ENCODE measurements at regions not wholly inside any gene's neighbourhood (a gene's known extent, or its start where the extent isn't known, plus 50 kb on each side); places are given as distances from the start of the nearest gene placed in this dataset.

DNA sequence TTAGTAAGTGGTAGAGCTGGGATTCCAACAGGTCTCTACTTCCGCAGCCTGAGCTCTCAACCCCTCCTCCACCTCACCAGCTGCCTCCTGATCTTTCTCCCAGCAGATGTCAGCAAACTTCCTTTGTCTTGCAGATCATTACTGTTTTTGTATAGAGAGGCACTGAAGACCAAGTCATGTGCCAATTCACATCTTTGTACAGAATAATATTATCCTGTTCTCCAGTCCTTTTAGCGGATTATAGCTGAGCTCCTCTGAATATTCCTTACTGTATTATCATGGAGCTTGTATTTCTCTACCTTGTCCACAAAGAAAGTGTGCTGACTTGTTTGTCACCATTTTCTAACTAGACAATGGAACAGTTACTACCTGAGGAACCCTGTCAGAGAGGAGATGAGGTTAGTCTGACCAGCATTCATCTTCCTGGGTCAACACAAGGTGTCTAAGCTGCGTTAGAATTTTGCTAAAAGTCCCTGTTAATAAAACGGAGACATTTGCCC, 142.3 kb upstream of the ARHGAP5 start:
- TF ChIP-seq, protein P1, sequence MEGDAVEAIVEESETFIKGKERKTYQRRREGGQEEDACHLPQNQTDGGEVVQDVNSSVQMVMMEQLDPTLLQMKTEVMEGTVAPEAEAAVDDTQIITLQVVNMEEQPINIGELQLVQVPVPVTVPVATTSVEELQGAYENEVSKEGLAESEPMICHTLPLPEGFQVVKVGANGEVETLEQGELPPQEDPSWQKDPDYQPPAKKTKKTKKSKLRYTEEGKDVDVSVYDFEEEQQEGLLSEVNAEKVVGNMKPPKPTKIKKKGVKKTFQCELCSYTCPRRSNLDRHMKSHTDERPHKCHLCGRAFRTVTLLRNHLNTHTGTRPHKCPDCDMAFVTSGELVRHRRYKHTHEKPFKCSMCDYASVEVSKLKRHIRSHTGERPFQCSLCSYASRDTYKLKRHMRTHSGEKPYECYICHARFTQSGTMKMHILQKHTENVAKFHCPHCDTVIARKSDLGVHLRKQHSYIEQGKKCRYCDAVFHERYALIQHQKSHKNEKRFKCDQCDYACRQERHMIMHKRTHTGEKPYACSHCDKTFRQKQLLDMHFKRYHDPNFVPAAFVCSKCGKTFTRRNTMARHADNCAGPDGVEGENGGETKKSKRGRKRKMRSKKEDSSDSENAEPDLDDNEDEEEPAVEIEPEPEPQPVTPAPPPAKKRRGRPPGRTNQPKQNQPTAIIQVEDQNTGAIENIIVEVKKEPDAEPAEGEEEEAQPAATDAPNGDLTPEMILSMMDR (IDR thresholded peaks at IDR 0.05; ENCODE audit: borderline replicate concordance, insufficient read depth, low read depth, low read length): no peak

DNA sequence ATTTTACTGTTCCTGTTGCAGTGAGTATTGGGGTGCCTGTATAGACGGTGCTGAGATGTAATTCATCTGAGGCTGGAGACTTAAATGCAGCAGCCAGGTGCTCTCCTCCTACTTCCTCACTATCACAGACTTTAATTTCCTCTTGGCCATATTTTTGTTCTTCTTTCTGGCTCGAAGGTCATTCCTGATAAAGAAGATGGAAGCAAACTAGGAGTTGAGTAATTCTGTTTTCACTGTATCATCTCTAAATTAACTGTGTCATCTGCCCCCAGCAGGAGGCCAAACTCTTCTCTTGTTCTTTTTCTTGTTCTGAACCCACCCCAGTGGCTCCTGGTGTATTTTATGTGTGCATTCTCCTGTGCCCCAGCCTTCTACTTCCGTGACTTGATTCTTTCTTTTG, 141.7 kb upstream of the ARHGAP5 start:
- TF ChIP-seq, protein P1 (IDR thresholded peaks at IDR 0.05; ENCODE audit: borderline replicate concordance, insufficient read depth, low read depth, low read length): no peak
- H3K4me3 ChIP-seq (ENCODE audit: low read depth, low read length): no peak overlapping the region

More for the DNA sequence above, 142.3 kb upstream of the ARHGAP5 start:
- H3K4me3 ChIP-seq (ENCODE audit: low read depth, low read length): no peak overlapping the region

DNA sequence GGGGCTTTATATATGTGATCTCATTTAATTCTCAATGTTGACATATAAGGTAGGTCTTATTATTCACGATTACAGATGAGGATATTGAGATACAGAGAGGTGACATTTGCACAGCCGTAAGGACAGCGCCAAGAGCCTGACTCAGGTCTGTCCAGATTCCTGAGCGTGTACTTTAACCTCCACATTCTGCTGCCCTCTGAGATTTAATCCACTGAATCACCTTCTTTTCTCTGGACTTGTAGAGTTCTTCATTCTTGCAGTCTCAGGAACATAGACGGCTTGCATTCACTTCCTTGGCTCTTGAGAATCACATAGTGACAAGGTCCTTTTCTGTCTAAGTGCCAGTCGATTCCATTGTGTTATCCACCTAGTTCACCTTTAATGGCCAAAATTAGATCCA, 141.0 kb upstream of the ARHGAP5 start:
- TF ChIP-seq, protein P1 (IDR thresholded peaks at IDR 0.05; ENCODE audit: borderline replicate concordance, insufficient read depth, low read depth, low read length): no peak

DNA sequence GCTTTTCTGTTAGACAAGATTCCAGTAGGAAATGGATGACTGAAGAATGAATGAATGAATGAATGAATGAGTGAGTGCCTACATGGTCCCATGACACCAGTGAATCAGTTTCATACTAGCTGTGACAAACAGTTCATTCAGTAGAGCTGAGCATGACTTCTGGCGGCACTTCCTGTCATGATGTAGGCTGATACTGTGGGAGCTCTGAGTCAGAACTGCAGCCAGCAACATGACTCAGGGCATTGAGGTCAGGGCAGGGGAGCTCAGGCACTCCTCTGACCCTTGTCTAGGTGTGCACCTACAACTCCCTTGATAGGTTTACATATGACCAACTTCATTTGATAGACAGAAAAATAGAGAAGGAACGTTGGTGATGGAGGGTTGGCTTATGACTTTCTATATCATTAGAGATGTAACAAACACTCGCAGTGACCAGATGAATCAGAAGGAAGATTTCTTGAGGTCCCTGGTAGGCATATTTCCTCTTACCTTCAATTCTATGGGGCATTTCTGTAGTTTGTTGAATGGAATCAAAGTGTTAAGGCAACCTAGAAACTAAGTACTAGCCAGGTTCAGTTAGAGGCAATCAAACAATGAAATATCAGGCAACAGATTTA, 139.3 kb upstream of the ARHGAP5 start:
- no peak overlapping the region for H3K4me3 ChIP-seq (ENCODE audit: low read depth, low read length)
- TF ChIP-seq, protein P1 (IDR thresholded peaks at IDR 0.05; ENCODE audit: borderline replicate concordance, insufficient read depth, low read depth, low read length): no peak

More for the DNA sequence above, 141.0 kb upstream of the ARHGAP5 start:
- no peak overlapping the region for H3K4me3 ChIP-seq (ENCODE audit: low read depth, low read length)

DNA sequence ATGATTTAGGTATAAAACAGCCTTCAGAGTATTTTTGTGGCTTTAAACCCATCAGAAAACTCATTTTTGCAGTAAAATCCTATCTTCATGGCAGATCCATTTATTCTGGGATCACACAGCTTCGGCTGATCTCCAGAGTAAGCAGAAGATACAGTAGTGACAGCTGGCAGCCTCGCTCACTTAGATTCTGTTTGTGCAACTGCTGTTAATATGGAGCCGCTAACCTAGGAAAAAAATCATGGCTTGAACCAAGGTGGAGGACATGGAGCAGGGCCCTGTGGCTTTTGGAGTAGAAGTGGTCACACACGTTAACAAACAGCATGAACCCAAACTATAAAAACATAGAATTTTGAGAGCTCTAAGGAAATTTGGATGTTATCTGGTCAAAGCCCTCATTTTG, 137.2 kb upstream of the ARHGAP5 start:
- TF ChIP-seq, protein P1 (IDR thresholded peaks at IDR 0.05; ENCODE audit: borderline replicate concordance, insufficient read depth, low read depth, low read length): no peak

DNA sequence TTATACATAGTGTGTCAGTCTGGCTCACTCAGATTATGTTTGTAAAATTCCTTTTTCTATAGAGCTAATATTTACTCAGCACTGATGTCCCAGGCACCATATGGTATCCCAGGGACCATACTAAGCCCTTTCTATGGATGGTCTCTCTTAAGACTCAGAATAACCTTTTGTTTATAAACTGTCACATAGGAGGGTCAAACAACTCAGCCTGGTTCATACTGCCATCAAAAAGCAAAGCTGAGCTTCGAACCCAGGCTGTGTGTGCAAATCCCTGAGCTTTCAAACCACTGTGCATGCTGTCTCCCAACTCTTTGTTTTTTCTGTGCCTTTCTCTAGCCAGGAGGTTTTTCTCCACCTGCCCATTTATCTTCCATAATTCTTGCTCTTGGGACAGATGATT, 135.6 kb upstream of the ARHGAP5 start:
- no peak overlapping the region for H3K4me3 ChIP-seq (ENCODE audit: low read depth, low read length)
- TF ChIP-seq, protein P1 (IDR thresholded peaks at IDR 0.05; ENCODE audit: borderline replicate concordance, insufficient read depth, low read depth, low read length): no peak

More for the DNA sequence above, 137.2 kb upstream of the ARHGAP5 start:
- H3K4me3 ChIP-seq (ENCODE audit: low read depth, low read length): no peak overlapping the region

DNA sequence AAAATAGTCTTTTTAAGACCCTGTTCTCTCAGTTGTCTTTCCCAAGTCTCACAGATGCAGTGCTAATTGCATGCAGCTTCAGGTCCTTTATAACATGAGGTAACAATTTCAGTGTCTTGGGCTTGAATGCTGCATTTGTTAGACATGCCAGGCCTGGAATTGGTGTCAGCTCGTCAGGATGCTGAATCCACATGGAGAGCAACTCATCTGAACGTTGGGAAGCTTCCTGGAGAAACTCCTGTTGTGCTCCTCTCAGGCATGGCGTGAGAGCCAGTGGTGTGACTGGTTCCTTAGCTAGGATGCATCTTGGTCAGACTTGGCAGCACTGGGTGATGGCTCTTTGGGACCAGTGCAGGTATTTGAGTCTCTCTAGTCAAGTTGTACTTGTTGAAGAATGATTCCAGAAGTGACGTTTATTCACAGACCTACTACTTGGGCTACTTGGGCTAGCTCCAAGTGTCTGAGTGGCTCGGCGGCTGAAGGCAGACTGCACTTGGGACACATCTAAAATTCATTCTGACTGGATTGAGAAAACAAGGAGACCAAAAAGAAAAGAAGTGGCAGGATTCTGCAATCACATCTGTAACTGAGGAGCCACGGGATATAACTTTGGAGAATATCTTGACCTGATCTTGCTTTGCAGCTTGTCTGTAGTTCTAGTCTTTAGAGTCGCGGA, 134.8 kb upstream of the ARHGAP5 start:
- TF ChIP-seq, protein P1 (IDR thresholded peaks at IDR 0.05; ENCODE audit: borderline replicate concordance, insufficient read depth, low read depth, low read length): no peak
- H3K4me3 ChIP-seq (ENCODE audit: low read depth, low read length): no peak overlapping the region

All from GM12875 (cell line).